ENCODE measurements at regions not wholly inside any gene's neighbourhood (a gene's known extent, or its start where the extent isn't known, plus 50 kb on each side); places are given as distances from the start of the nearest gene placed in this dataset.
"Not testable (repeated sequence)": the region's sequence is repeated elsewhere in the genome, so short reads cannot be mapped to it uniquely, and the experiment has no call there.

DNA sequence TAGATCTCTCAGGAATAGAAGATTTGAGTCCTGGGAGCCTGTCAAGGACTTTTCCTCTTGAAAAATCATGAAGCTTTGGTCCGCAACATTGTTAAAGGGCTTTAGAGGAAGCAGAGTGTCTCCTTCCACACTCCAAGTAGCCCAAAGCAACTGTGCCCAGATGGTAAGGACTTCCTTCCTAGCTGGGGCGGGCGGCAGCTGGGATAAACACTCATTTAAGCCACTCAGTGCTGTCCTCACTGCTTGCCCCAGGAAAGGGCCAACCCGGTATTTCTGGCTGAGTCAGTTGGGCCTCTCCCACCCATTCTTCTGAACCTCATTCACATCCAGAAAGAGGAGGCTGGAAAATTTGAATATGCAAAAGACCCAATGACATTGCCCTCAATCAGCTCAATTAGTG lies 144.3 kb downstream of the CHIC2 start:
- DNase-seq, result peak; percentile 73 to 79

- peak; percentile 94 to 97 for DNase-seq
Observed at GRCh38 chr4:53919535-53919934, 144.9 kb downstream of the CHIC2 start.

- peak; percentile 87 to 88 for DNase-seq
Observed at GRCh38 chr4:53917729-53918128, 146.7 kb downstream of the CHIC2 start.

DNA sequence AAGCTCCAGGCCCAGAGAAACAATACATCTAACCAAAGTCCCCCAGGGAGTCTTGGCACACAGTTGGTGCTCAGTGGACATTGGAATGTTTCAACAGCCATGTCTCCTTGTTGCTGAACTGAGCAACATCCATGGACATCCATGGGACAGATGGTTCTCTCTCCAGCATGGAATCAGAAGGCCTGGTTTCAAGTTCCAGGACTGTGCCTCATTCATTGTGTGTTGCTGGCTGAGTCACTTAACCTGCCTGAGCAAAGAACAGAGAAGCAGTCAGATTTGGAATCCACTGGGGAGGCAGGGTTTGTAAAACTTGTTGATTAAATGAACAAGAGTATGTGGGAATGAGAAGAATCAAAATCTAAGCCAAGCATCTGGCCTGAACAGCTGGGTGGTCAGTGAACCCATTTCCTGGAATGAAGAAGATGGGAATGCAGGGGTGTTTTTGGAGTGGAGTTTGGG lies 147.9 kb downstream of the CHIC2 start:
- DNase-seq, result no peak

DNA sequence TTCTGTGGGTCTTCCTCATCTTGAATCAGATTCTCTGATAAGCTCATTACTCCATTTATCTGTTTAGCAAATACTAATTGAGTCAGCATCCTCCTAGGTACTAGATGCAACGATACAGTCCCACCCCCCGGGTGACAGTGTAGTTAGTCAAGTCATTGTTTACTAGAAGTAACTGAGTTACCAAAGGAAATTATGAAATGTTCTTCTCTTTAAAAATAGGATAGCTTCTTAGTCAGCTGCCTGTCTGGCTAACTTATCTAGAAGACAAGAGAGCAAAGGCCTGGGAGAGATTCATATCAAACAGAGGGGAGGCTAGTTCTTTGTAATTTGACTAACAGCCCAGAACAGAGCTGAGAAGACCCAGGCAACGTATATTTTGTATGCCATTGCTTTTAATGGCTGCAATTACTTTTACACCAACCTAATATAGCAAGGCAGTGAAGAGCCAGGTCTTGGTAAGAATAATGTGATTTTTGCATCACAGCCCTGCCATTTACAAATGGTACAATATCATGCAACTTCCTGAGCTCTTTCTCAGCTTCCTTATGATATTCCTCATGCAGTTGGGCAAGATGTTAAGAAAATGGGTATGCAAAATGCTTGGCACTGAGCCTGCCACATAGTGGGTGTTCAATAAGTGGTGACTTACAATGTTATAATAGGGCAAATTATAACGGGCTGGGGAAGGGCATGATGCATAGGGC lies 149.9 kb downstream of the CHIC2 start:
- DNase-seq, result peak; percentile 92 to 97

DNA sequence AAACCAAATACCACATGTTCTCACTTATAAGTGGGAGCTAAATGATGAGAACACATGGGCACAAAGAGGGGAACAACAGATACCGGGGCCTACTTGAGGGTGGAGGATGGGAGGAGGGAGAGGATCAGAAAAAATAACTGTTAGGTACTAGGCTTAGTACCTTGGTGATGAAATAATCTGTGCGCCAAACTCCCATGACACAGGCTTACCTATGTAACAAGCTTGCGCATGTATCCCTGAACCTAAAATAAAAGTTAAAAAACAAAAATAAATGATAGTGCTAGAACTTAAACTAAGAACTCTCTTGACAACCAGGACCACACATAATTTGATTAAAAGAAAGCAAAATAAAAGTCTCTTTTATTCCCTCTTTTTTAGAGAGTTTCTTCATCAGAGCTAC lies 150.6 kb downstream of the CHIC2 start:
- DNase-seq, result no peak

DNA sequence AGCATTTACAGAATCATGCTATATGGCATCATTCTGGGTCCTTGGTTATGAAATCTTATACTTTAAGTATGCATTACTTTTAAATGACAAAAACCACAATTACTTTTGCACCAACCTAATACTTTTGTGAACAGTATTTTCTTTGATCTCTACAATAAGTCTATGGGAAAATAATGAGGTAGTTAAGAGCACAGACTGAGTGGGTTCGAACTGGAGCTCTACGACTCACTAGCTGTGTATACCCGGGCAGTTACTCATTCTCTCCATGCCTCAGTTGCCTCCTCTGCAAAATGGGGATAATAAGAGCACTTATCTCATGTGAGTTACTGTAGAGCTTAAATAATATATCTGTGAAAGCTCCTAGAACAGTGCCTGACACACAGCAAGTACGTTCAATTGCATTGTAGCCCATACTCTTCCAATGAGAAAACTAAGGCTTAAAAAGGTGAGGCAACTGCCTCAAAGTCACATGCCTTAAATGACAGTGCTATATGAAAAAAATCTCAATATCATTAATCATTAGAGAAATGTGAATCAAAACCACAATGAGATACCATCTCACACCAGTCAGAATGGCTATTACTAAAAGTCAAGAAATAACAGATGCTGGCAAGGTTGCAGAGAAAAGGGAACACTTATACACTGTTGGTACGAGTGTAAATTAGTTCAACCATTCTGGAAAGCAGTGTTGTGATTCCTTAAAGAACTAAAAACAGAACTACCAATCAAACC lies 151.5 kb downstream of the CHIC2 start:
- peak in 1 of 2 donors; percentile 7 for DNase-seq

- peak; percentile 79 to 82 for DNase-seq
Observed at GRCh38 chr4:53908661-53909078, 155.7 kb downstream of the CHIC2 start.

DNA sequence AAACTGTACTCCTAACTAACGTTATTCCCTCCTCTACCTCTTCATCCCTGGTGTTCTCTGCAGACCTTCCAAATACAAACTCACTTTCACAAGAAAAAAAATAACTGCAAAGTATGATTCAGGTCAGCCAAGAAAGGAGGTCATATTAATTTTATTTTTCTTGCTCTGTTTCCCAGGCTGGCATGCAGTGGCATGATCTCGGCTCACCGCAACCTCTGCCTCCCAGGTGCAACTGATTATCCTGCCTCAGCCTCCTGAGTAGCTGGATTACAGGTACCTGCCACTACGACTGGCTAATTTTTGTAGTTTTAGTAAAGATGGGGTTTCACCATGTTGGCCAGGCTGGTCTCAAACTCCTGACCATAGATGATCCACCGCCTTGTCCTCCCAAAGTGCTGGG lies 156.6 kb downstream of the CHIC2 start:
- DNase-seq, result no peak

GRCh38 chr4:53906606-53907190 lies 157.7 kb downstream of the CHIC2 start:
- no peak for DNase-seq

- DNase-seq, result peak in 1 of 2 donors; percentile 17
Observed at GRCh38 chr4:53905941-53906377, 158.4 kb downstream of the CHIC2 start.

- DNase-seq, result no peak
Observed at GRCh38 chr4:53905276-53905940, 159.0 kb downstream of the CHIC2 start.

DNA sequence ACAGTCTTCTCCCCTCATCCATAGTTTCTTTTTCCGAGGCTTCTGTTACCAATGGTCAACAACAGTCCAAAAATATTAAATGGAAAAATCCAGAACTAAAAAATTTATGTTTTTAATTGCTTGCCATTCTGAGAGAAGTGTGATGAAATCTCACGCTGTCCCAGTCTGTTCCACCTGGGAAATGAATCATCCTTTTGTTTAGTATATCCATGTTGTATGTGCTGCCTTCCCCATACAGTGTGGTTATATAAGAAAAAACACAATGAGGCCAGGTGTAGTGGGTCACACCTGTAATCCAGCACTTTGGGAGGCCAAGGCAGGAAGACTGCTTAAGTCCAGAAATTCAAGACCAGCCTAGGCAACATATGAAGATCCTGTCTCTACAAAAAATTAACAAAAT lies 161.6 kb downstream of the CHIC2 start:
- no peak for DNase-seq

DNA sequence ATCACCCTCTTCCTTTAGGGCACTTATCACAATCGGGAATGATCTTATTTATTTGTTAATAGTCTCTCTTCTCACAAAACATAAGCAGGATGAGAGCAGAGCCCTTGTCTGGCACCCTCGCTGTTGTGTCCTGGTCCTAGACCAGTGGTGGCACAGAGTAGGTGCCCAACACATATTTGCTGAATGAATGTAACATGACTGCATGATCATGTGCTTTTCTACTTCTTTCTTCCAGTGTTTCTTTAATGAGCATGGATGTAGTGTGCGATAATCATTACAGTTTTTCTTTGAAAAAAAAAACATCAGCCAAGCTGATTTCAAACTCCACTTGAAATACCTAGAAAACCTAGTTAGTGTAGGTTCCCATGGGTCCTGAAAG lies 164.1 kb downstream of the CHIC2 start:
- no peak for DNase-seq

DNA sequence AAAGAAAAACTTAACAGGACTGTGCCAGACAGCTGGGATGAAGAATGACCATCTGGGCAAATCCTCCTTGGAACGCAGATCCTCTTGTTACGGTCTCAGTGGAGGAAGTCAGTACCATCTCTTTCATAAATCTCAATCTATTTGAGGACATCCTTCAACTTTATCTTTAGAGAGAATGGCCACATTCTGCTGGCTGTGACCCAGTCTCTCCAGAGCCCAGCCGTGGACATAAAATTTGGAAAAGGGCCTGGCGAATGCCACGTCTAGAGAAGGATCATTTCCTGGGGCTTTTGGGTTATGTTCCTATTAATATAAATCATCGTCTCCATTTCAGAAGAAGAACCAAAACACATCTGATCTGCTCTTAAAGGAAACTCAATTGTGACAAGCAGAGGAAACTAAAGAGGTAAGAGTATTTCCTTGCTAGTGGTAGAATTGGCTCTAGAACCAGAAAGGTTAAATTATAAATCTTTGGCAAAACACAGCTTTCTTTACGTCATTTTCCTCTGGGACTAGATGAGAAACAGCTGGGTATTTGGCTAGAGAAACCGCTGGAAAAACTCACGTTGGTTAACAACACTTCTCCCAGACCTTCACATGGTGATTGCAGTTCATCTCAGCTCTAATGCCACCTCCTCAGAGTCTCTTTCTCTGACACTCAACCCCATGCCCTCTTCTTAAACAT lies 164.7 kb downstream of the CHIC2 start:
- no peak for DNase-seq

- DNase-seq, result no peak
Observed at GRCh38 chr4:53895137-53895536, 169.3 kb downstream of the CHIC2 start.

GRCh38 chr4:53890461-53890860 lies 173.9 kb downstream of the CHIC2 start:
- no peak for DNase-seq

DNA sequence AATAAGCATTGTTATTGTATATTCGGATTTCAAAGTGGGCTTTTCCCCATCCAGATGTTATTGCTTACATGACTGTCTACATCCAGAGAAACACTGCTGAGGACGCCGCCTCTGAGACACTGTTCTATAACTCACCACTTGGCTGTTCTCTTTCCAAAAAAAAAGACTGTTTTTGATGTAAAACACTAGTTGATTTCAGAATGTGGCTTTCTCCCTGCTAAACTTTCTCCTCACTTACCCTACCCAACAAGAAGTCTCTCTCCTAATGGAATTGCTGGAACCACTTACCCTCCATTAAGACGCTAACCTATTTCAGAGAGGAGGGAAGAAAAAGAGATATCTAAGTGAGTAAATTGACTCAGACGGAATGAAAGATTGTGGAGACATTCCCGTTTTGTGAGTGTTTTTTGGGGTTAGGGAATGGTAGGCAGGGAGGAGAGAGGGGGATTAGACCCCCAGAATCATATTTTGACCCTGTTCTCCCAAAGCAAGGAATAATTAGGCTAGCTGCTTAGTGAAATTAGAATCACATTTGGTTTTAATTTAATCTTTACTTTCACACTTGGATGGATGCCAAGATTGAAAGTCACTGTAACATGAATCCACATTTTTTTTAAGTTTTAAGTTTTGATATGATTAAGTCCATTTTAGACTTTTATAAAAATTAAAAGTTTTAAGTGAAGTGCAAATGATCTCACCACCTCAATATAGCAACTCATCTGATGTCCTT lies 174.9 kb downstream of the CHIC2 start:
- DNase-seq, result no peak

DNA sequence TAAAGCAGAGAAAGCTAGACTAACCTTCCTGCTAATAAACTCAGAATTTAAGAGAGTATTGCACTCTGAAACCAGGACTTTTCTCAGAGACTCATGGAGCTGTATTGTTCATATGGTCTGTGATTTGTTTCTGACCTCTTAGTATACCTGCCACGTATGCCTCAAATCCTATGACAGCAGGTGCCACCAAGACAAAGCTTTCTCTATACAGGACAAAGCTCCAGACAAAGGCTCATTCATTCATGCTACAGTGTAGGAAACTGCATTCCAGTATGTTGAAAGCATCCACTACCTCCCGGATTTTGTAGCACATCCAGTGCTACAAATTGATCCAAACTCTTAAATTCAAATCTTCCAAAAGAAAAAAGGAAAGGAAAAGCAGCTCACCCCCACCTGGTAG lies 178.3 kb downstream of the CHIC2 start:
- no peak for DNase-seq

GRCh38 chr4:53885668-53886067 lies 178.7 kb downstream of the CHIC2 start:
- no peak for DNase-seq

DNA sequence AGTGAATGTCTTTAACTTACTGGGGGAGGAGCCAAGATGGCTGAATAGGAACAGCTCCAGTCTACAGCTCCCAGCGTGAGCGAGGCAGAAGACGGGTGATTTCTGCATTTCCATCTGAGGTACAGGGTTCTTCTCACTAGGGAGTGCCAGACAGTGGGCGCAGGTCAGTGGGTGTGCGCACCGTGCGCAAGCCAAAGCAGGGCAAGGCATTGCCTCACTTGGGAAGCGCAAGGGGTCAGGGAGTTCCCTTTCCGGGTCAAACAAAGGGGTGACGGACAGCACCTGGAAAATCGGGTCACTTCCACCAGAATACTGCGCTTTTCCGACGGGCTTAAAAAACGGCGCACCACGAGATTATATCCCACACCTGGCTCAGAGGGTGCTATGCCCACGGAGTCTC lies 187.3 kb downstream of the CHIC2 start:
- DNase-seq, result not testable (repeated sequence)

DNA sequence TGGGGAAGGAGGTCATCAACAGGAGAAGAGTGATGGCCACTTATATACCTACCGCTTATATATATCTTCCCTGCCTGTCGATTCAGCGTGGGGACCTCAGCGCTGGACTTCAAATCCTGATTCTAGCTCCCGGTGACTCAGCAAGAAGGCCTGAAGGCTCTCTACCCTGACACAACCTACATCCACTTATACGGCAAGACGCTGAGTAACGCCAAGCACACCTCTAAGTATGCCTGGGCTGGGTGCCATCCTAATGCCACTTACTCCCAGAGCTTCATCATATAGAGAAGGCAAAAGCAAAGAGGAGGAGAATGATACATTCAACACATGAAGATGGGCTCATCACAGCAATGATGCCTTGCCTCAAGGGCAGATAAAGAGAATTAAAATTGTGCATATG lies 198.3 kb downstream of the CHIC2 start:
- DNase-seq, result no peak
